HG03565 (cell line): ENCODE measurements at regions not wholly inside any gene's neighbourhood (a gene's known extent, or its start where the extent isn't known, plus 50 kb on each side); places are given as distances from the start of the nearest gene placed in this dataset.

Source experiments
- ATAC-seq: cut with Tn5 transposase; IDR thresholded peaks from one replicate; pipeline ENCODE4 v1.9.1; 2021; ENCODE audit warnings: mild to moderate bottlenecking, moderate library complexity; ENCODE audit not compliant: unreplicated experiment

GRCh38 chr12:90899456-90900182 lies 55.4 kb downstream of the CCER1 start:
- no peak for ATAC-seq

GRCh38 chr12:90897986-90898385 lies 57.0 kb downstream of the CCER1 start:
- no peak for ATAC-seq

GRCh38 chr12:90897316-90897715 lies 57.7 kb downstream of the CCER1 start:
- ATAC-seq: no peak

GRCh38 chr12:90896821-90897220 lies 58.2 kb downstream of the CCER1 start:
- no peak for ATAC-seq

- no peak for ATAC-seq
These were observed 58.8 kb downstream of the CCER1 start for GRCh38 chr12:90896164-90896563.

- ATAC-seq: no peak
These were observed 66.7 kb downstream of the CCER1 start for GRCh38 chr12:90888316-90888715.

GRCh38 chr12:90883456-90883855 lies 71.5 kb downstream of the CCER1 start:
- ATAC-seq: no peak

GRCh38 chr12:90871726-90872096 lies 83.3 kb downstream of the CCER1 start:
- no peak for ATAC-seq

- ATAC-seq: no peak
These were observed 83.8 kb downstream of the CCER1 start for GRCh38 chr12:90870971-90871725.

- ATAC-seq: no peak
These were observed 86.3 kb downstream of the CCER1 start for GRCh38 chr12:90868626-90869025.

GRCh38 chr12:90859591-90859990 lies 95.4 kb downstream of the CCER1 start:
- ATAC-seq: no peak

GRCh38 chr12:90858252-90858651 lies 96.7 kb downstream of the CCER1 start:
- ATAC-seq: no peak

GRCh38 chr12:90855534-90855933 lies 99.4 kb downstream of the CCER1 start:
- no peak for ATAC-seq

- ATAC-seq: peak; percentile 77
These were observed 100.8 kb downstream of the CCER1 start for GRCh38 chr12:90854136-90854689.

GRCh38 chr12:90851800-90852718 lies 102.9 kb downstream of the CCER1 start:
- ATAC-seq: no peak

GRCh38 chr12:90842477-90842876 lies 112.5 kb downstream of the CCER1 start:
- ATAC-seq: no peak

GRCh38 chr12:90841336-90841735 lies 113.6 kb downstream of the CCER1 start:
- no peak for ATAC-seq

- no peak for ATAC-seq
These were observed 115.6 kb downstream of the CCER1 start for GRCh38 chr12:90839346-90839745.

- ATAC-seq: no peak
These were observed 118.3 kb downstream of the CCER1 start for GRCh38 chr12:90836689-90837088.

GRCh38 chr12:90833228-90833627 lies 121.7 kb downstream of the CCER1 start:
- ATAC-seq: no peak

- no peak for ATAC-seq
These were observed 122.5 kb downstream of the CCER1 start for GRCh38 chr12:90832427-90832826.
